GM19324 (cell line): ENCODE measurements at regions not wholly inside any gene's neighbourhood (a gene's known extent, or its start where the extent isn't known, plus 50 kb on each side); places are given as distances from the start of the nearest gene placed in this dataset.

ENCODE experiments used
- ATAC-seq: cut with Tn5 transposase; IDR thresholded peaks from one replicate; pipeline ENCODE4 v1.9.1; 2021; ENCODE audit warnings: mild to moderate bottlenecking, moderate library complexity; ENCODE audit not compliant: unreplicated experiment, low FRiP score

DNA sequence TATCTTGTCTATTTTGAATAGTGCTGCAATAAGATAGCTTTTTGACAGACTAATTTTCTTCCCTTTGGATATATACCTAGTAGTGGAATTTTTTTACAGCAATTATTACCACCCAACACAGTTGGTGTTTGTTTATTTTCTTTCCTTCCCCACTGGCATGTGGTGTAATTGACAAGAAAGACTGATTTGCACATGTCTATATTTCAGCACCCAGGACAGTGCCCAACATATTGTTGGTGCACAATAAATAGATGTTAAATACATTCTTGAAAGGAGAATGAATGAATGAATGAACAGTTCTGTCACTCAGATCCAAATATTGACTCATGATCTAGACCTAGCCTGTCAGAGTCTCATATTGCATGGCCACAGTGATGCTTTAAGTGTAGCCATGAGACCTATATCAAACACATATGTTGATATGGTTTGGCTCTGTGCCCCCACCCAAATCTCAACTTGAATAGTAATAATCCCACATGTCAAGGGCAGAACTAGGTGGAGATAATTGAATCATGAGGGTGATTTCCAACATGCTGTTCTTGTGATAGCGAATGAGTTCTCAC lies 538.2 kb downstream of the NYAP2 start:
- no peak for ATAC-seq

DNA sequence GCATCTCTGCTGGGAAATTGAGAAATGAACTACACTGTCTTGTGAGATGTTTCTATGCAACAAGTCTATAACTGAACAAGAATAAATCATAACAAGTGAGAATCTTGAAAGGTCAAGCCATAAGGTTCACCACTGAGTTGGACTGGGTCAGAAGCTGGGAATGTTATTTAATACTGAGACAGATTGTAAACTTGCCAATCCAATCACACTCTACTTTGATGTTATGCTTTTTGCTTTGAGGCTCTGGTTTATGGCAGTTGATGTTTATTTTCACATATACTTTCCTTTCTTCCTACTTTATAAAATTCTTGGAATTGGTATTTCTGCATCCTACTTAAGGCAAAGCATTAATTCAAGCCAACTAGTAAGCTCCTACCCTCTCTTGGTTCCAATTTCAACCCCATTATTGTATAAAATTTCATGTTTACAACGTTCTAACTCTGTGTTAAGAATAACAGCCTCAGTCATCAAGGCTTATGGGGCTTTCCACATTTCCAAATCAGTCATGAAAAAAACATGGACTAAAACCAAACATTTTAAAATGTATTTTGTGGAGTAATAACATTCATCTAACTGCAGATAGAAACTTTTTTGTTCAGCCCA lies 533.4 kb downstream of the NYAP2 start:
- no peak for ATAC-seq

- no peak for ATAC-seq
Observed at GRCh38 chr2:225930687-225931086, 531.2 kb downstream of the NYAP2 start.

GRCh38 chr2:225920621-225921220 lies 521.2 kb downstream of the NYAP2 start:
- ATAC-seq = no peak

- no peak for ATAC-seq
Observed at GRCh38 chr2:225916692-225917091, 517.2 kb downstream of the NYAP2 start.

DNA sequence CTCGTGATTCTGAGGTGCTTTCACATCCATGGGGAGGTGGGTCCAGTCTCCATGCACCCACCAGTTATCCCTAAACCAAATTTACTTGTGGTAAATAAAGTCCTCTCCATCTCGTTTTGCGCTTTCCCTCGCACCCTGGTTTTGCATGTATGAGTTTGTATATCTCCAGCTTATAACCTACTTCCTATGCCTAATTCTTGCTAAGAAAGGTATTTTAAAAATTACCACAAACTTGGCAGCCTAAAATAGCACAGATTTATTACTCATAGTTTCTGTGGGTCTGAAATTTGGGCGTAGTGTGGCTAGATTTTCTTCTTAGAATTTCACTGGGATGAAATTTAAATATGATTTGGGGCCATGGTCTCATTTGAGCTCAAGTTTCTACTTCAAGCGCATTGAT lies 511.5 kb downstream of the NYAP2 start:
- no peak for ATAC-seq

DNA sequence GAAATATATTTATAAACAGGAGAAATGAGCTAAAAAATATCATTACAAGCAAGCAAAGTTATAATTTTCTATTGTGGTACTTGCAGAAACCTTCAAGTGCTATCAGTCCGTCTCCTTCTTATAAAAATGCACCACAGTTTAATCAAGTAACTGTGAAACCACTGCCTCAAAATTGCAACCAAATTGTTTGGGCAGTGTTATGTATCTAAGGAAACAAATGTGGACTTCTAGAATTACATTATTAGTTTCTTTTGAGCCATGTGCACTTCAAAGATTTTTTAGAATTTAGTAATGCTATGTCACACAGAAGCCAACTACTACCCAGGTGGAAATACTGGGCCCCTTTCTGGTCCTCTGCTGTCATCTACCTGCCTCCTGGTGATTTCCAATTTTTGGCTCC lies 495.6 kb downstream of the NYAP2 start:
- no peak for ATAC-seq

DNA sequence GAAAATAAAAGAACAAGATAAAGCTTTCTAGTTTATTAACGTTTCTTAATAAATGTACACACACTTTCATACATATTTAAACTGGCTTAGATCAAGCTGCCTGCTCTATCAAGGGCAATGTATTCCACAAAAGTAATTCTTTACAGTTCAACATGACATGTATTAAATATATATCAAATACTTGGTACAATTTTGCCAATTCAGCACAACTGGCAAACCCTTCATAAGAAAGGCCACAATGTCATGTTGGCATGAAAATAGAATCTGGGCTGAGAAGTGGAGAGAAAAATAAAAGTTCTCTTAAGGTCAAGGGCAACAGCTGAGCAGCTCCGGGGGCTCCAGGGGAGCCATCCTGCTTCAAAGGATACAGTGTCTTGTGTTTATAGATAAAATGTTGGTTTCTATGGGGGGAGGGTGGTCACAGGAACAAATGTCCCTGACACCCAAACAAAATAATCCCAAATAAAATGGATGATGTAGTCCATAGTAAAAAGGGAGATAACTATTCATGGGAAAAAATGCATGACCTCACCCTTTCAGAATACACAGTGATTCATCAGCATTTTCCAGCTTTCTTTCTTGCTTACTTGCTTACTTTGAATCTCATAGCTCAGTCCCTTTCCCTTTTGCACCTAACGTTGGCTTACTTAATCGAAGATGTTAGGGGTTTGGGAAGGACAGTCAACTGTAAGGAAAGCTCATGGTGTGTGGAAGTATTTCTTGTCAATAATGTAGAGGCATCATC lies 494.9 kb downstream of the NYAP2 start:
- no peak for ATAC-seq

DNA sequence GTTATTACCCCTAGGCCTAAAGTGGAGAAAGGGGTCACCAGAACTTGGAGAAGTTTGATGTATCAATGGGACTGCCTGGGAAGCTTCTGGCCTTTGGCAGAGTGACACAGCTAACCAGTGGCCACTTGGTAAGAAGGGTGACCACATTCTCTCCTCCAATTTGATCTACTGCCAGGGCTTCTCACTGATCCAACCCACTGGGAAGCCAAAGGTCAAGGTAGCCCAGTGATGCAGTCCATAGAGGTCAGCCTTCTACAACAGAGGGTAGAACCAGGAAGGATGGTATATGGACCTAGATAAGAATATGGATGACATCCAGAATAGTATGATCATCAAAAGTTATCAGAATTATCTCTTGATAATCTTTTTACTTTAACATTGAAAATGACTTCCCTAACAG lies 493.6 kb downstream of the NYAP2 start:
- ATAC-seq = no peak

DNA sequence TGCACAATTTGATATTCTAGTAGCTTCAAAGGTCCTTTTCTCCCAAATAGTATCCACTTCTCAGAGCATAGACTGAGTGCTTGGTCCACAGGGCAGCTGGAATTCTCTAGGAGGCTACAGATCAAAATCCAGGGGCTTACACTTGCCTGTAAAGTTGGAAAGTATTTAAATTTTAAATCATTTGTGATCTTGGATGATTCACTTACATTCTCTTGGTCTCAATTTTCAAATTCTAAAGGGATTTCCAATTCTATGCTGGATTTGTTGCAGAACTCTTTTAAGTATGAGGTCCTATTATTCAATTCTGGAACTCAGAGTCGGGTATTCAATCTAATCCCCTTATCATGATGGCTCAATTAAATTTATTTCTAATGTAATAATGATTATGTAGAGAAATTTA lies 492.3 kb downstream of the NYAP2 start:
- ATAC-seq = no peak

- no peak for ATAC-seq
Observed at GRCh38 chr2:225891013-225891412, 491.5 kb downstream of the NYAP2 start.

- ATAC-seq = no peak
Observed at GRCh38 chr2:225889452-225889851, 489.9 kb downstream of the NYAP2 start.

DNA sequence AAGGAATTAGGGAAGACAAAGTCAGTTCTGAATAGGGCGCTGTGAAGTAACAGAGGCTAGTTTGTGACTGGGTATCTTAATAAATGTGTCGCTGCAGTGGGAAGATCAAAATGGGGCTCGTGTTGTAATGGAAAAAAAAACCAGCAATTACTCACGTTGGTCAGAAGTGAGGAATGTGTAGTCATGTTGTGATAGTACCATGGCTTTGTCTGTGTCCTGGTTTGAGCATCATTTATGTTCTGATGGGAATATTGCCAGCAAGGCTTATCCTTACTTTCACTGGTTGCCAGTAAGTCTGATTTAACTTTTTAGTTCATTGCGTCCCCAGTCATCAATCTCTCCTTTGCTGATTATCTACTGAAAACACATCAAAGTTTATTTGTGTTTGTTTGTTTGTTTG lies 467.6 kb downstream of the NYAP2 start:
- no peak for ATAC-seq

- no peak for ATAC-seq
Observed at GRCh38 chr2:225865468-225865867, 466.0 kb downstream of the NYAP2 start.

DNA sequence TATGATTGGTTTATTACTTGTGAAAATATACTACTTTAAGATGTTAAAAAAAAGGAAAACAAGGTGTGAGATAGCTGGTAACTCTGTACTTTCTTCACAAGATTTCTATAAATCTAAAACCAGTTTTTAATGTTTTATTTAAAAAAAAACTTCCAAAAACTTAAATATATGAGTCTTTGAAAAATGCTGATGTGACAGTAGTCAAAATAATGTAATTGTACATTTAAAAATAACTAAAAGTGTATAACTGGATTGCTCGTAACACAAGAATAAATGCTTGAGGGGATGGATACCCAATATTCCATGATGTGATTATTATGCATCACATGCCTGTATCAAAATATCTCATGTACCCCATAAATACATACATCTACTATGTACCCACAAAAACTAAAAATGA lies 464.9 kb downstream of the NYAP2 start:
- ATAC-seq = no peak

DNA sequence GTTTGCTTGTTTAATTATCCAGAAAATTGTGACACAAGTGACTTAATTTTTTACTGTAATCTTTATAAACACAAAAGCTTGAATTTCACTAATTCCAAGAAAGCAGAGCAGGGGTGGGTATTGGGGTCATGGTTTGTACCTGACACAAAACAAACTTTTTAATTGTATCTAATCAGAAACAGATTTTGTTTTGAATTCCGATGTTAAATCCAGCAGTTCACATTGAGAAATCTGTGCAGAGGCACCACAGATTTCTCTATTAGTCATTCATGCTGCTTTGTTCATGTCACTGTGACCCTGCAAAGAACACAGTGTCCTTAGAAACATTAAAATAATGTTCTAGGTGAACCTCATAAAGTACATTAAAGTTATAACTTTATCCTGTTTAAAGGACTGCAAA lies 443.4 kb downstream of the NYAP2 start:
- ATAC-seq = no peak

GRCh38 chr2:225841314-225841713 lies 441.8 kb downstream of the NYAP2 start:
- ATAC-seq = no peak

DNA sequence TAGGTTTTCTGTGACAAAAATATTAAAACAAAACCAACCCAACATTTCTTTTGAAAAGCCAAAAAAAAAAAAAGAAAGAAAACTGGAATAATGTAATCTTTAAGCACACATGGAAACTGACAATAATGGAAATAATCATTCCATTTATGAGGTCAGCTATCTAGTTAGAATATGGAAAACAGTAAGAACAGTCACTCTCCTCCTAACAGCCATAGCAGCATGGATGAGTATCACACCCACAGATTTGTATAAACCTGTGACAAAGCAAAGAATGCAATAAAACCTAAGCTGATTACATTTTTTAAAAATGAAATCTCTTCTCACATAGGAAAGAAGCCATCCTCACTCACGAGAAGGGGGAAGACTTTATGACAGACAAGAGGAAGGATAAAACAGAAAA lies 437.8 kb downstream of the NYAP2 start:
- no peak for ATAC-seq

- ATAC-seq = no peak
Observed at GRCh38 chr2:225824748-225825449, 425.4 kb downstream of the NYAP2 start.

GRCh38 chr2:225821351-225821750 lies 421.8 kb downstream of the NYAP2 start:
- no peak for ATAC-seq

DNA sequence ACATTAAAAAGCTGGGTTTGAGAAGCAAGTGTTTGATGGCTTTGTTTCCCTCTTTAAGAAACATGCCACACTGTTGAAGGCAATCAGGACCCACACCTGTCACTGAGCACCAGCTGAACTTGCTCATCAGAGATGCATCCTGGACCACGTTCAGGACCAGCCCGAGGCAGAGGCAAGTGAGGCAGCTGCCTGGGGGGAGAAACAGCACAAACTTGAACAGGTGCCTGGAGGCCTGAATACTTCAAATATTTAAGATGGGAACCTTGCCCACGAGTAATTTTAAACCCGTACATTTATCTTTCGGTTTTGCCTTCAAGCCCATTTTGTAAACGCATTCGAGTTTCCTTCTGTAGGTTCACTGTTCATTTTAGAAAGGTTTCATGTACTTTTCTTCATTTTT lies 421.3 kb downstream of the NYAP2 start:
- ATAC-seq = no peak
